ENCODE measurements at regions not wholly inside any gene's neighbourhood (a gene's known extent, or its start where the extent isn't known, plus 50 kb on each side); places are given as distances from the start of the nearest gene placed in this dataset.

- H3K27ac ChIP-seq (ENCODE audit: low read depth, low read length), result no peak overlapping the region
- Mint-ChIP-seq H3K27ac (ENCODE audit: unreplicated experiment) (no peak overlapping the region), H3K9me3 (ENCODE audit: unreplicated experiment) (no peaks in the 10 kb centered on the region), H3K4me1 (ENCODE audit: low read depth, unreplicated experiment) (no peaks in the 10 kb centered on the region), H3K36me3 (ENCODE audit: low read depth, unreplicated experiment) (no peaks in the 10 kb centered on the region), H3K27me3 (ENCODE audit: low read depth, unreplicated experiment) (no peaks in the 10 kb centered on the region), H3K4me3 (ENCODE audit: unreplicated experiment) (no peak overlapping the region)
- no peaks in the 10 kb centered on the region for H3K27me3 ChIP-seq (ENCODE audit: insufficient read depth, low read length)
- FAIRE-seq (peak; percentile 29), DNase-seq (ENCODE audit: low read depth) (peak; percentile 56)
- H3K4me1 ChIP-seq (ENCODE audit: insufficient read depth, low read length), result no peaks in the 10 kb centered on the region
- no peaks in the 10 kb centered on the region for H3K79me2 ChIP-seq (ENCODE audit: insufficient read depth, low read length)
- no peaks in the 10 kb centered on the region for H3K36me3 ChIP-seq (ENCODE audit: insufficient read depth, low read length)
- TF ChIP-seq CTCF (IDR thresholded peaks at IDR 0.05; ENCODE audit: insufficient read depth, low read depth, low read length), result no peak
- TF ChIP-seq EZH2 (IDR thresholded peaks at IDR 0.05; ENCODE audit: insufficient read depth, low read length), result no peak
- peak overlapping the region; percentile 64 for H3K4me2 ChIP-seq (ENCODE audit: low read length)
- no peaks in the 10 kb centered on the region for H4K20me1 ChIP-seq (ENCODE audit: insufficient read depth, low read length)
- H3K9me3 ChIP-seq (ENCODE audit: insufficient read depth, low read depth, low read length), result no peaks in the 10 kb centered on the region
- no peak overlapping the region for H3K9ac ChIP-seq (ENCODE audit: low read length)
- no peak overlapping the region for H3K4me3 ChIP-seq (ENCODE audit: insufficient read depth, low read depth, low read length)
- no peak overlapping the region for H2AFZ ChIP-seq (ENCODE audit: low read depth, low read length)
Observed at GRCh38 chr9:79346350-79347020, 225.3 kb upstream of the TLE4 start.

GRCh38 chr9:79352322-79352721 lies 219.4 kb upstream of the TLE4 start:
- FAIRE-seq (no peak), DNase-seq (ENCODE audit: low read depth) (no peak)
- Histone ChIP-seq H3K4me1 (ENCODE audit: insufficient read depth, low read length) (peaks cover 4% of the 10 kb centered on the region), H3K27me3 (ENCODE audit: insufficient read depth, low read length) (no peaks in the 10 kb centered on the region), H3K4me2 (ENCODE audit: low read length) (no peak overlapping the region), H3K36me3 (ENCODE audit: insufficient read depth, low read length) (no peaks in the 10 kb centered on the region), H3K4me3 (ENCODE audit: insufficient read depth, low read depth, low read length) (no peak overlapping the region), H2AFZ (ENCODE audit: low read depth, low read length) (no peak overlapping the region), H3K27ac (ENCODE audit: low read depth, low read length) (no peak overlapping the region), H3K79me2 (ENCODE audit: insufficient read depth, low read length) (no peaks in the 10 kb centered on the region), H3K9ac (ENCODE audit: low read length) (no peak overlapping the region), H4K20me1 (ENCODE audit: insufficient read depth, low read length) (no peaks in the 10 kb centered on the region), H3K9me3 (ENCODE audit: insufficient read depth, low read depth, low read length) (no peaks in the 10 kb centered on the region)
- Mint-ChIP-seq H3K27ac (ENCODE audit: unreplicated experiment) (no peak overlapping the region), H3K4me3 (ENCODE audit: unreplicated experiment) (no peak overlapping the region), H3K27me3 (ENCODE audit: low read depth, unreplicated experiment) (no peaks in the 10 kb centered on the region), H3K9me3 (ENCODE audit: unreplicated experiment) (no peaks in the 10 kb centered on the region), H3K36me3 (ENCODE audit: low read depth, unreplicated experiment) (no peaks in the 10 kb centered on the region), H3K4me1 (ENCODE audit: low read depth, unreplicated experiment) (peaks cover 12% of the 10 kb centered on the region)
- TF ChIP-seq EZH2 (IDR thresholded peaks at IDR 0.05; ENCODE audit: insufficient read depth, low read length) (no peak), CTCF (IDR thresholded peaks at IDR 0.05; ENCODE audit: insufficient read depth, low read depth, low read length) (no peak)

GRCh38 chr9:79353856-79354520 lies 217.8 kb upstream of the TLE4 start:
- Histone ChIP-seq H3K36me3 (ENCODE audit: insufficient read depth, low read length) (no peaks in the 10 kb centered on the region), H2AFZ (ENCODE audit: low read depth, low read length) (no peak overlapping the region), H3K9me3 (ENCODE audit: insufficient read depth, low read depth, low read length) (no peaks in the 10 kb centered on the region), H3K4me3 (ENCODE audit: insufficient read depth, low read depth, low read length) (no peak overlapping the region), H3K27ac (ENCODE audit: low read depth, low read length) (peak overlapping the region; percentile 29), H3K9ac (ENCODE audit: low read length) (no peak overlapping the region), H3K79me2 (ENCODE audit: insufficient read depth, low read length) (no peaks in the 10 kb centered on the region), H4K20me1 (ENCODE audit: insufficient read depth, low read length) (no peaks in the 10 kb centered on the region), H3K4me1 (ENCODE audit: insufficient read depth, low read length) (peaks cover 4% of the 10 kb centered on the region), H3K27me3 (ENCODE audit: insufficient read depth, low read length) (no peaks in the 10 kb centered on the region), H3K4me2 (ENCODE audit: low read length) (peak overlapping the region; percentile 42)
- peak; percentile 89 for DNase-seq (ENCODE audit: low read depth)
- H3K4me3 Mint-ChIP-seq (ENCODE audit: unreplicated experiment), result no peak overlapping the region
- H3K4me1 Mint-ChIP-seq (ENCODE audit: low read depth, unreplicated experiment), result peaks cover 12% of the 10 kb centered on the region
- H3K9me3 Mint-ChIP-seq (ENCODE audit: unreplicated experiment), result no peaks in the 10 kb centered on the region
- no peaks in the 10 kb centered on the region for H3K27me3 Mint-ChIP-seq (ENCODE audit: low read depth, unreplicated experiment)
- TF ChIP-seq CTCF (IDR thresholded peaks at IDR 0.05; ENCODE audit: insufficient read depth, low read depth, low read length), result no peak
- TF ChIP-seq EZH2 (IDR thresholded peaks at IDR 0.05; ENCODE audit: insufficient read depth, low read length), result no peak
- no peak for FAIRE-seq
- H3K27ac Mint-ChIP-seq (ENCODE audit: unreplicated experiment), result peak overlapping the region; percentile 68
- no peaks in the 10 kb centered on the region for H3K36me3 Mint-ChIP-seq (ENCODE audit: low read depth, unreplicated experiment)

Data from astrocyte (in vitro differentiated cells and primary cell).